Skeletal muscle cell (primary cell): ENCODE measurements at regions not wholly inside any gene's neighbourhood (a gene's known extent, or its start where the extent isn't known, plus 50 kb on each side); places are given as distances from the start of the nearest gene placed in this dataset.

Source experiments
- DNase-seq: peaks from one replicate; pipeline ENCODE4 v3.0.0-alpha.2; 2010; ENCODE audit warnings: low read depth
- H3K4me3 ChIP-seq: 2 replicates; pipeline ENCODE4 v1.5.1; 2011; ENCODE audit warnings: low read depth, mild to moderate bottlenecking, control low read depth, low read length, moderate library complexity

GRCh38 chr20:3312940-3313682 lies 74.1 kb upstream of the SLC4A11 start:
- peak; percentile 48 for DNase-seq
- no peak overlapping the region for H3K4me3 ChIP-seq

- H3K4me3 ChIP-seq = no peak overlapping the region
- no peak for DNase-seq
Observed at GRCh38 chr20:3311623-3312022, 72.6 kb upstream of the SLC4A11 start.

- no peak for DNase-seq
- no peak overlapping the region for H3K4me3 ChIP-seq
Observed at GRCh38 chr20:3309226-3309625, 70.2 kb upstream of the SLC4A11 start.

- no peak overlapping the region for H3K4me3 ChIP-seq
- DNase-seq = no peak
Observed at GRCh38 chr20:3307725-3308124, 68.7 kb upstream of the SLC4A11 start.

GRCh38 chr20:3307078-3307477 lies 68.1 kb upstream of the SLC4A11 start:
- H3K4me3 ChIP-seq = no peak overlapping the region
- DNase-seq = no peak

GRCh38 chr20:3306068-3306467 lies 67.1 kb upstream of the SLC4A11 start:
- H3K4me3 ChIP-seq = no peak overlapping the region
- DNase-seq = no peak

GRCh38 chr20:3304456-3304855 lies 65.5 kb upstream of the SLC4A11 start:
- no peak overlapping the region for H3K4me3 ChIP-seq
- DNase-seq = no peak

- no peak for DNase-seq
- no peak overlapping the region for H3K4me3 ChIP-seq
Observed at GRCh38 chr20:3297079-3297378, 58.0 kb upstream of the SLC4A11 start.

GRCh38 chr20:3296261-3297078 lies 57.5 kb upstream of the SLC4A11 start:
- no peak for DNase-seq
- no peak overlapping the region for H3K4me3 ChIP-seq
